ENCODE measurements at regions not wholly inside any gene's neighbourhood (a gene's known extent, or its start where the extent isn't known, plus 50 kb on each side); places are given as distances from the start of the nearest gene placed in this dataset.

GRCh38 chr2:129726216-129726615 lies 253.2 kb upstream of the RAB6C start:
- TF ChIP-seq CTCF (IDR thresholded peaks at IDR 0.05; ENCODE audit: poor library complexity) (no peak), EZH2phosphoT487 (IDR thresholded peaks at IDR 0.05; ENCODE audit: low read depth, severe bottlenecking, unreplicated experiment) (no peak), EZH2 (IDR thresholded peaks at IDR 0.05; ENCODE audit: borderline replicate concordance) (no peak)
